MCF 10A (cell line): ENCODE measurements at regions not wholly inside any gene's neighbourhood (a gene's known extent, or its start where the extent isn't known, plus 50 kb on each side); places are given as distances from the start of the nearest gene placed in this dataset.

ENCODE experiments used
- BruUV-seq: library from RNA; stranded (reverse); fragments of 400-500 nt; replicated peaks from 2 replicates; lab custom pipeline; 2021; lab: Mats Ljungman, UMichigan
- CTCF ChIA-PET: fragments of 300-600 bp; sonication (Branson Sonifier 250); formaldehyde crosslinking; extraction: SDS; loops from one replicate; lab custom pipeline; 2021; ENCODE audit warnings: antibody characterized with exemption, inconsistent platforms; lab: Yijun Ruan, JAX
- POLR2A ChIA-PET: fragments of 300-600, 350-650 bp; sonication (Branson Sonifier 250); formaldehyde crosslinking; extraction: SDS; loops from one replicate; lab custom pipeline; 2020; ENCODE audit warnings: antibody characterized with exemption, inconsistent platforms; lab: Yijun Ruan, JAX
- DNase-seq: peaks from one replicate; pipeline ENCODE4 v3.0.0-alpha.2; 2018; ENCODE audit not compliant: unreplicated experiment
- H3K27ac Mint-ChIP-seq: one replicate; pipeline ENCODE4 v1.8.0; 2022; ENCODE audit warnings: mild to moderate bottlenecking, low read depth, mixed read lengths; ENCODE audit not compliant: unreplicated experiment
- H3K27me3 Mint-ChIP-seq: one replicate; pipeline ENCODE4 v1.8.0; 2022; ENCODE audit warnings: mixed read lengths; ENCODE audit not compliant: insufficient read depth, unreplicated experiment
- H3K36me3 Mint-ChIP-seq: one replicate; pipeline ENCODE4 v1.8.0; 2022; ENCODE audit warnings: mild to moderate bottlenecking, moderate library complexity, mixed read lengths; ENCODE audit not compliant: insufficient read depth, unreplicated experiment
- H3K4me1 Mint-ChIP-seq: one replicate; pipeline ENCODE4 v1.8.0; 2022; ENCODE audit warnings: mixed read lengths; ENCODE audit not compliant: insufficient read depth, unreplicated experiment
- H3K4me3 Mint-ChIP-seq: one replicate; pipeline ENCODE4 v1.8.0; 2022; ENCODE audit warnings: mild to moderate bottlenecking, moderate library complexity, mixed read lengths; ENCODE audit not compliant: unreplicated experiment
- H3K9me3 Mint-ChIP-seq: one replicate; pipeline ENCODE4 v1.8.0; 2022; ENCODE audit warnings: mixed read lengths; ENCODE audit not compliant: unreplicated experiment
- CTCF ChIP-seq: fragments of 200-600 bp; IDR thresholded peaks from one replicate; pipeline ENCODE4 v1.8.0; 2022; ENCODE audit warnings: antibody characterized with exemption, mild to moderate bottlenecking; ENCODE audit not compliant: unreplicated experiment
- intact Hi-C: fragments of 100-400 bp; cut with micrococcal nuclease; formaldehyde crosslinking; loops from 2 replicates; pipeline ENCODE4 v1.14.1; 2022

GRCh38 chr5:143543358-143544255, 140.1 kb upstream of the NR3C1 start:
- no peaks in the 10 kb centered on the region for H3K27me3 Mint-ChIP-seq
- ChIA-PET POLR2A (interaction anchor here (0.6 to 3.1 kb wide), 9 partner anchors 11 to 480 kb away, joined by 3 to 19 read pairs (median 4); no protein-coding TSS in a partner anchor), CTCF (interaction anchor here (0.6 to 1.4 kb wide), 6 partner anchors 10 to 379 kb away, joined by 3 to 8 read pairs (median 4); partner anchors contain the start of gene NR3C1)
- intact Hi-C loops: no loop called here
- no peak overlapping the region for H3K4me3 Mint-ChIP-seq
- no peak overlapping the region for H3K27ac Mint-ChIP-seq
- peaks cover 7% of the 10 kb centered on the region for H3K36me3 Mint-ChIP-seq
- peak; percentile 70 for DNase-seq
- no TSS peak for BruUV-seq
- peaks cover 9% of the 10 kb centered on the region for H3K9me3 Mint-ChIP-seq
- peaks cover 24% of the 10 kb centered on the region for H3K4me1 Mint-ChIP-seq
- TF ChIP-seq CTCF: no peak

GRCh38 chr5:143542798-143543144, 139.3 kb upstream of the NR3C1 start:
- no TSS peak for BruUV-seq
- H3K36me3 Mint-ChIP-seq: peaks cover 7% of the 10 kb centered on the region
- no peak for TF ChIP-seq CTCF
- H3K4me1 Mint-ChIP-seq: peaks cover 24% of the 10 kb centered on the region
- CTCF ChIA-PET: interaction anchor here (0.6 to 1.4 kb wide), 5 partner anchors 11 to 483 kb away, joined by 3 to 8 read pairs (median 4); partner anchors contain the start of gene NR3C1
- no peak overlapping the region for H3K27ac Mint-ChIP-seq
- H3K4me3 Mint-ChIP-seq: no peak overlapping the region
- H3K27me3 Mint-ChIP-seq: no peaks in the 10 kb centered on the region
- H3K9me3 Mint-ChIP-seq: peaks cover 9% of the 10 kb centered on the region
- POLR2A ChIA-PET: interaction anchor here (0.9 to 3.1 kb wide), 5 partner anchors 12 to 63 kb away, joined by 3 to 19 read pairs (median 5); no protein-coding TSS in a partner anchor
- intact Hi-C loops: no loop called here
- no peak for DNase-seq

GRCh38 chr5:143541943-143542797, 138.7 kb upstream of the NR3C1 start:
- intact Hi-C loops: no loop called here
- Mint-ChIP-seq H3K27me3 (no peaks in the 10 kb centered on the region), H3K9me3 (peaks cover 5% of the 10 kb centered on the region), H3K27ac (no peak overlapping the region), H3K4me3 (no peak overlapping the region), H3K36me3 (peaks cover 7% of the 10 kb centered on the region), H3K4me1 (peaks cover 24% of the 10 kb centered on the region)
- ChIA-PET CTCF (interaction anchor here (0.5 to 1.4 kb wide), 6 partner anchors 11 to 483 kb away, joined by 3 to 8 read pairs (median 4); no protein-coding TSS in a partner anchor), POLR2A (interaction anchor here (0.7 to 3.1 kb wide), 6 partner anchors 12 to 62 kb away, joined by 3 to 19 read pairs (median 4); no protein-coding TSS in a partner anchor)
- TF ChIP-seq CTCF: no peak
- no TSS peak for BruUV-seq
- DNase-seq: peak; percentile 31
